Ovary (tissue), 7 donors: ENCODE measurements at regions not wholly inside any gene's neighbourhood (a gene's known extent, or its start where the extent isn't known, plus 50 kb on each side); places are given as distances from the start of the nearest gene placed in this dataset.
"Not testable (repeated sequence)": the region's sequence is repeated elsewhere in the genome, so short reads cannot be mapped to it uniquely, and the experiment has no call there.

ENCODE experiments used
- DNase-seq, 5 donors: peaks; one replicate each; pipeline ENCODE4 v3.0.0-alpha.2; 2019 to 2020
- H3K27ac ChIP-seq, 2 donors: fragments of 200-600 bp; one replicate each; pipeline versions ENCODE4 v1.5.1 to v1.8.0; 2019 to 2022
- H3K27me3 ChIP-seq: fragments of 200-600 bp; one replicate; pipeline ENCODE4 v1.8.0; 2022
- H3K36me3 ChIP-seq: fragments of 200-600 bp; sonication (generic); one replicate; pipeline ENCODE4 v1.5.1; 2019
- H3K4me1 ChIP-seq: one replicate; pipeline ENCODE4 v1.8.1; 2013; ENCODE audit warnings: mild to moderate bottlenecking, moderate library complexity; ENCODE audit not compliant: insufficient read depth
- H3K4me3 ChIP-seq: fragments of 200-600 bp; sonication (generic); one replicate; pipeline ENCODE4 v1.5.1; 2017
- H3K9me3 ChIP-seq, 2 donors: fragments of 200-600 bp in 1 of 2; sonication (generic) in 1 of 2; one replicate each; pipeline versions ENCODE4 v1.5.1 to v1.8.1; 2013 to 2019; ENCODE audit warnings: mild to moderate bottlenecking in 1 of 2, moderate library complexity in 1 of 2
- CTCF ChIP-seq, 3 donors: fragments of 450-650 bp in 2 of 3; fragments of 200-600 bp in 1 of 3; IDR thresholded peaks; one replicate each; pipeline versions ENCODE4 v1.5.1 to v1.8.0; 2016 to 2022; ENCODE audit warnings: antibody characterized with exemption in 3 of 3, mild to moderate bottlenecking in 1 of 3
- EP300 ChIP-seq: sonication (generic); formaldehyde crosslinking; IDR thresholded peaks from one replicate; pipeline ENCODE4 v1.6.1; 2017; ENCODE audit warnings: antibody characterized with exemption
- POLR2A ChIP-seq: fragments of 450-650 bp; IDR thresholded peaks from one replicate; pipeline ENCODE4 v1.6.1; 2017; ENCODE audit warnings: antibody characterized with exemption, mild to moderate bottlenecking, moderate library complexity
- WGBS, 3 donors: extraction: QIAGEN DNeasy Blood & Tissue Kit in 1 of 3; methylation state at CpG; one replicate each; pipeline versions ENCODE4 v1.1.5 to v1.1.7; 2013 to 2017; 5-methylcytosine and 5-hydroxymethylcytosine counted together
- intact Hi-C, 4 donors: fragments of 100-400 bp; cut with DNase I; formaldehyde crosslinking; loops; one replicate each; pipeline versions ENCODE4 v1.11.0 to v1.15.1; 2022 to 2023
- donor health status: DM: no; HTN: no; CAD: no; lungs with moderate emphysema.
- donor health status: DM: no; HTN: no; CAD: no.
- donor health status: Bipolar disorder and iron deficiency.
- donor health status: DM: no; HTN: no; CAD: no.
- donor health status: DM: yes; HTN: yes; CAD: no.

GRCh38 chr6:134405386-134406087 lies 87.6 kb upstream of the SGK1 start:
- Histone ChIP-seq H3K36me3 (no peaks in the 10 kb centered on the region), H3K9me3 (no peaks in the 10 kb centered on the region), H3K27me3 (no peaks in the 10 kb centered on the region), H3K27ac (no peak overlapping the region), H3K4me3 (no peak overlapping the region), H3K4me1 (peaks cover 2% of the 10 kb centered on the region)
- 82 to 95% (median 91%) methylated on average over 6 of the region's 6 CpGs for WGBS, 3 donors
- DNase-seq, result no peak
- no peak for TF ChIP-seq POLR2A
- no peak for TF ChIP-seq EP300
- no peak for TF ChIP-seq CTCF (IDR thresholded peaks at IDR 0.05)
- intact Hi-C loops, result no loop called here

- H3K9me3 ChIP-seq, H3K4me1 ChIP-seq, intact Hi-C loops, DNase-seq, H3K27ac ChIP-seq, H3K36me3 ChIP-seq, H3K4me3 ChIP-seq, H3K27me3 ChIP-seq: not testable (repeated sequence)
- 93 to 95% (median 95%) methylated on average over 10 of the region's 10 CpGs for WGBS, 3 donors
Observed at GRCh38 chr6:134403312-134403711, 85.4 kb upstream of the SGK1 start.

- intact Hi-C loops, result no loop called here
- Histone ChIP-seq H3K27ac (no peak overlapping the region), H3K27me3 (no peaks in the 10 kb centered on the region), H3K4me3 (no peak overlapping the region), H3K36me3 (no peaks in the 10 kb centered on the region), H3K9me3 (no peaks in the 10 kb centered on the region), H3K4me1 (no peaks in the 10 kb centered on the region)
- 88 to 96% (median 93%) methylated on average over 2 of the region's 2 CpGs for WGBS, 3 donors
- DNase-seq, result no peak
- TF ChIP-seq POLR2A (no peak), EP300 (no peak), CTCF (IDR thresholded peaks at IDR 0.05) (no peak)
Observed at GRCh38 chr6:134402372-134402984, 84.6 kb upstream of the SGK1 start.

GRCh38 chr6:134400941-134401340 lies 83.0 kb upstream of the SGK1 start:
- no peaks in the 10 kb centered on the region for H3K9me3 ChIP-seq
- intact Hi-C loops, result no loop called here
- H3K4me3 ChIP-seq, result no peak overlapping the region
- H3K27ac ChIP-seq, result no peak overlapping the region
- no peak for DNase-seq
- no peaks in the 10 kb centered on the region for H3K36me3 ChIP-seq
- H3K4me1 ChIP-seq, result no peaks in the 10 kb centered on the region
- TF ChIP-seq CTCF (IDR thresholded peaks at IDR 0.05) (no peak), EP300 (no peak), POLR2A (no peak)
- 72 to 75% (median 74%) methylated on average over 2 of the region's 2 CpGs for WGBS, 3 donors
- H3K27me3 ChIP-seq, result no peaks in the 10 kb centered on the region

- no peaks in the 10 kb centered on the region for H3K9me3 ChIP-seq
- H3K27ac ChIP-seq, result no peak overlapping the region
- no peak overlapping the region for H3K4me3 ChIP-seq
- 75 to 76% (median 75%) methylated on average over 6 of the region's 6 CpGs for WGBS, 3 donors
- no peak for DNase-seq
- no peaks in the 10 kb centered on the region for H3K36me3 ChIP-seq
- H3K27me3 ChIP-seq, result no peaks in the 10 kb centered on the region
- intact Hi-C loops, result no loop called here
- no peaks in the 10 kb centered on the region for H3K4me1 ChIP-seq
- TF ChIP-seq EP300, result no peak
- TF ChIP-seq POLR2A, result no peak
Observed at GRCh38 chr6:134398453-134398852, 80.5 kb upstream of the SGK1 start.
